ENCODE measurements at regions not wholly inside any gene's neighbourhood (a gene's known extent, or its start where the extent isn't known, plus 50 kb on each side); places are given as distances from the start of the nearest gene placed in this dataset.

DNA sequence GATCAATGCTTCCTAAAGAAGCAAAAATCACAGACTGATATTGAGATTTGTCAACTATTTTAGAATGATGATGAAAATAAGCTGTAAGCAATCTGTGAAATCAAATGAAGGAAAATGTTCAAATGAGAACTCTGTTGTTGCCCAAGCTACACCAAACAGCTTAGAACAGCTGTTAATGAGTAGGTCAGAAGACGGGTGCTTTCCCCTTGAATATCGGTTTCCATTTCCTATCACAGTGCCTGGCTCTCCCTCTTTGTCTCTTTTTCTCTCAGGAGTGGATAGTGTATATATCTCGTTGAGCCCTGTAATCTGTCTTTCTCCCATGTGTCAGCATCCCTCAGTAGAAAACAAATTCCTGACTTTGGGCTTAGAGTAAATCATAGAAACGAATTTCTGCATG lies 1592.9 kb upstream of the TENM3 start:
- no peak overlapping the region for H3K4me2 ChIP-seq (ENCODE audit: control insufficient read depth, insufficient read depth)
- CTCF ChIA-PET, result interaction anchor here (2.2 kb wide), 1 partner anchor 14 kb away, joined by 20 read pairs; no protein-coding TSS in a partner anchor
- DNase-seq (ENCODE audit: low read depth, low spot score) (no peak), ATAC-seq (peak; percentile 93), FAIRE-seq (peak; percentile 84)
- intact Hi-C loops (cut with micrococcal nuclease; ENCODE audit: unreplicated experiment), result no loop called here
- no peak overlapping the region for H3K27ac ChIP-seq (ENCODE audit: control insufficient read depth, insufficient read depth)
- H3K4me3 ChIP-seq, result no peak overlapping the region
- TF ChIP-seq, protein P1, sequence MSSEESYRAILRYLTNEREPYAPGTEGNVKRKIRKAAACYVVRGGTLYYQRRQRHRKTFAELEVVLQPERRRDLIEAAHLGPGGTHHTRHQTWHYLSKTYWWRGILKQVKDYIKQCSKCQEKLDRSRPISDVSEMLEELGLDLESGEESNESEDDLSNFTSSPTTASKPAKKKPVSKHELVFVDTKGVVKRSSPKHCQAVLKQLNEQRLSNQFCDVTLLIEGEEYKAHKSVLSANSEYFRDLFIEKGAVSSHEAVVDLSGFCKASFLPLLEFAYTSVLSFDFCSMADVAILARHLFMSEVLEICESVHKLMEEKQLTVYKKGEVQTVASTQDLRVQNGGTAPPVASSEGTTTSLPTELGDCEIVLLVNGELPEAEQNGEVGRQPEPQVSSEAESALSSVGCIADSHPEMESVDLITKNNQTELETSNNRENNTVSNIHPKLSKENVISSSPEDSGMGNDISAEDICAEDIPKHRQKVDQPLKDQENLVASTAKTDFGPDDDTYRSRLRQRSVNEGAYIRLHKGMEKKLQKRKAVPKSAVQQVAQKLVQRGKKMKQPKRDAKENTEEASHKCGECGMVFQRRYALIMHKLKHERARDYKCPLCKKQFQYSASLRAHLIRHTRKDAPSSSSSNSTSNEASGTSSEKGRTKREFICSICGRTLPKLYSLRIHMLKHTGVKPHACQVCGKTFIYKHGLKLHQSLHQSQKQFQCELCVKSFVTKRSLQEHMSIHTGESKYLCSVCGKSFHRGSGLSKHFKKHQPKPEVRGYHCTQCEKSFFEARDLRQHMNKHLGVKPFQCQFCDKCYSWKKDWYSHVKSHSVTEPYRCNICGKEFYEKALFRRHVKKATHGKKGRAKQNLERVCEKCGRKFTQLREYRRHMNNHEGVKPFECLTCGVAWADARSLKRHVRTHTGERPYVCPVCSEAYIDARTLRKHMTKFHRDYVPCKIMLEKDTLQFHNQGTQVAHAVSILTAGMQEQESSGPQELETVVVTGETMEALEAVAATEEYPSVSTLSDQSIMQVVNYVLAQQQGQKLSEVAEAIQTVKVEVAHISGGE (CRISPR knock-in tag; IDR thresholded peaks at IDR 0.05), result no peak
- TF ChIP-seq, protein P2, sequence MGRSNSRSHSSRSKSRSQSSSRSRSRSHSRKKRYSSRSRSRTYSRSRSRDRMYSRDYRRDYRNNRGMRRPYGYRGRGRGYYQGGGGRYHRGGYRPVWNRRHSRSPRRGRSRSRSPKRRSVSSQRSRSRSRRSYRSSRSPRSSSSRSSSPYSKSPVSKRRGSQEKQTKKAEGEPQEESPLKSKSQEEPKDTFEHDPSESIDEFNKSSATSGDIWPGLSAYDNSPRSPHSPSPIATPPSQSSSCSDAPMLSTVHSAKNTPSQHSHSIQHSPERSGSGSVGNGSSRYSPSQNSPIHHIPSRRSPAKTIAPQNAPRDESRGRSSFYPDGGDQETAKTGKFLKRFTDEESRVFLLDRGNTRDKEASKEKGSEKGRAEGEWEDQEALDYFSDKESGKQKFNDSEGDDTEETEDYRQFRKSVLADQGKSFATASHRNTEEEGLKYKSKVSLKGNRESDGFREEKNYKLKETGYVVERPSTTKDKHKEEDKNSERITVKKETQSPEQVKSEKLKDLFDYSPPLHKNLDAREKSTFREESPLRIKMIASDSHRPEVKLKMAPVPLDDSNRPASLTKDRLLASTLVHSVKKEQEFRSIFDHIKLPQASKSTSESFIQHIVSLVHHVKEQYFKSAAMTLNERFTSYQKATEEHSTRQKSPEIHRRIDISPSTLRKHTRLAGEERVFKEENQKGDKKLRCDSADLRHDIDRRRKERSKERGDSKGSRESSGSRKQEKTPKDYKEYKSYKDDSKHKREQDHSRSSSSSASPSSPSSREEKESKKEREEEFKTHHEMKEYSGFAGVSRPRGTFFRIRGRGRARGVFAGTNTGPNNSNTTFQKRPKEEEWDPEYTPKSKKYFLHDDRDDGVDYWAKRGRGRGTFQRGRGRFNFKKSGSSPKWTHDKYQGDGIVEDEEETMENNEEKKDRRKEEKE (IDR thresholded peaks at IDR 0.05), result no peak
- TF ChIP-seq TCF12 (IDR thresholded peaks at IDR 0.05; ENCODE audit: low read depth, low read length) (0 out of 2 replicates have a peak, but pooled peaks have one; percentile 43), SRF (IDR thresholded peaks at IDR 0.05; ENCODE audit: low read depth in 2 of 2, low read length in 2 of 2) (no peak), NFYB (IDR thresholded peaks at IDR 0.05; ENCODE audit: insufficient read depth, low read depth, low read length) (no peak)
- TF ChIP-seq, protein P3, sequence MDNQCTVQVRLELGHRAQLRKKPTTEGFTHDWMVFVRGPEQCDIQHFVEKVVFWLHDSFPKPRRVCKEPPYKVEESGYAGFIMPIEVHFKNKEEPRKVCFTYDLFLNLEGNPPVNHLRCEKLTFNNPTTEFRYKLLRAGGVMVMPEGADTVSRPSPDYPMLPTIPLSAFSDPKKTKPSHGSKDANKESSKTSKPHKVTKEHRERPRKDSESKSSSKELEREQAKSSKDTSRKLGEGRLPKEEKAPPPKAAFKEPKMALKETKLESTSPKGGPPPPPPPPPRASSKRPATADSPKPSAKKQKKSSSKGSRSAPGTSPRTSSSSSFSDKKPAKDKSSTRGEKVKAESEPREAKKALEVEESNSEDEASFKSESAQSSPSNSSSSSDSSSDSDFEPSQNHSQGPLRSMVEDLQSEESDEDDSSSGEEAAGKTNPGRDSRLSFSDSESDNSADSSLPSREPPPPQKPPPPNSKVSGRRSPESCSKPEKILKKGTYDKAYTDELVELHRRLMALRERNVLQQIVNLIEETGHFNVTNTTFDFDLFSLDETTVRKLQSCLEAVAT (IDR thresholded peaks at IDR 0.05), result no peak
- no peaks in the 10 kb centered on the region for H3K9me3 ChIP-seq (replicated peaks; ENCODE audit: control insufficient read depth, insufficient read depth, low read length)
- SMC1A ChIA-PET (ENCODE audit: uncharacterized antibody, unreplicated experiment), result interaction anchor here (1.5 kb wide), 2 partner anchors 13 to 16 kb away, joined by 3 read pairs; no protein-coding TSS in a partner anchor
- H3K4me1 ChIP-seq (ENCODE audit: control insufficient read depth, insufficient read depth, low read length), result no peaks in the 10 kb centered on the region
- H3K27me3 ChIP-seq (replicated peaks in 1 of 2; ENCODE audit: control insufficient read depth in 2 of 2, insufficient read depth in 2 of 2, low read length in 1 of 2), result no peaks in the 10 kb centered on the region
- no peak overlapping the region; the same call in 1 of the 2 replicates for H2AFZ ChIP-seq (ENCODE audit: control insufficient read depth, low read depth, low read length)
- in situ Hi-C loops (cut with MboI), result no loop called here
- no peaks in the 10 kb centered on the region for H3K79me2 ChIP-seq (ENCODE audit: control insufficient read depth, insufficient read depth, low read length)
- BruUV-seq (replicated peaks), result no TSS peak
- H3K9ac ChIP-seq (ENCODE audit: control insufficient read depth, insufficient read depth, low read length), result no peak overlapping the region
- POLR2A ChIA-PET, result no interaction called here
- 17% methylated on average over 4 of the region's 4 CpGs for WGBS (ENCODE audit: insufficient coverage, insufficient replicate concordance, low lambda C conversion rate, missing lambda C conversion rate)
- no peaks in the 10 kb centered on the region for H3K36me3 ChIP-seq (ENCODE audit: control insufficient read depth in 2 of 2, insufficient read depth in 2 of 2, low read length in 1 of 2)
- RAD21 ChIA-PET (ENCODE audit: unreplicated experiment), result interaction anchor here (1.2 kb wide), 1 partner anchor 198 kb away, joined by 3 read pairs; no protein-coding TSS in a partner anchor
- H4K20me1 ChIP-seq (ENCODE audit: control insufficient read depth, insufficient read depth), result no peaks in the 10 kb centered on the region

All from GM12878 (cell line).